HepG2 (cell line): ENCODE measurements at regions not wholly inside any gene's neighbourhood (a gene's known extent, or its start where the extent isn't known, plus 50 kb on each side); places are given as distances from the start of the nearest gene placed in this dataset.

Experiments
- CCDC6 ChIP-seq: sonication (generic); formaldehyde crosslinking; IDR thresholded peaks from 2 replicates; pipeline ENCODE4 v1.8.1; 2022; ENCODE audit warnings: mild to moderate bottlenecking, missing genetic modification reagents, moderate library complexity
- ZSCAN20 ChIP-seq: sonication (generic); formaldehyde crosslinking; IDR thresholded peaks from 2 replicates; pipeline ENCODE4 v1.4.0; 2020; ENCODE audit warnings: missing genetic modification reagents, mild to moderate bottlenecking, borderline replicate concordance

GRCh38 chr1:36625935-36626310 is 143.2 kb upstream of the CSF3R start:
- TF ChIP-seq CCDC6 (no peak), ZSCAN20 (CRISPR knock-in tag) (no peak)
